D721Med (cell line): ENCODE measurements at regions not wholly inside any gene's neighbourhood (a gene's known extent, or its start where the extent isn't known, plus 50 kb on each side); places are given as distances from the start of the nearest gene placed in this dataset.

ENCODE experiments used
- DNase-seq: peaks from one replicate; pipeline ENCODE4 v3.0.0; 2011; ENCODE audit warnings: low spot score; ENCODE audit not compliant: insufficient read length
- FAIRE-seq: peaks from 2 replicates; lab custom pipeline; 2011; peaks lifted over from hg19 to GRCh38; lab: Jason Lieb, UNC
- CTCF ChIP-seq: IDR thresholded peaks from 2 replicates; pipeline ENCODE4 v1.5.1; 2012; ENCODE audit warnings: mild to moderate bottlenecking, control low read depth; ENCODE audit not compliant: insufficient read depth; ENCODE audit errors: missing control alignments

- FAIRE-seq (no peak), DNase-seq (no peak)
- no peak for TF ChIP-seq CTCF
Measured at GRCh38 chr5:159705948-159706347, 210.3 kb upstream of the ADRA1B start.

- FAIRE-seq, result no peak
- TF ChIP-seq CTCF, result no peak
- DNase-seq, result no peak
Measured at GRCh38 chr5:159708090-159708489, 208.2 kb upstream of the ADRA1B start.

GRCh38 chr5:159712672-159713071 lies 203.6 kb upstream of the ADRA1B start:
- no peak for FAIRE-seq
- DNase-seq, result no peak

GRCh38 chr5:159713254-159713653 lies 203.0 kb upstream of the ADRA1B start:
- DNase-seq, result no peak
- no peak for FAIRE-seq
- no peak for TF ChIP-seq CTCF

More at GRCh38 chr5:159712672-159713071, 203.6 kb upstream of the ADRA1B start:
- no peak for TF ChIP-seq CTCF

- DNase-seq (no peak), FAIRE-seq (no peak)
- TF ChIP-seq CTCF, result no peak
Measured at GRCh38 chr5:159713773-159714172, 202.5 kb upstream of the ADRA1B start.

- DNase-seq (no peak), FAIRE-seq (no peak)
- no peak for TF ChIP-seq CTCF
Measured at GRCh38 chr5:159725475-159725874, 190.8 kb upstream of the ADRA1B start.

GRCh38 chr5:159727167-159727566 lies 189.1 kb upstream of the ADRA1B start:
- FAIRE-seq, result no peak
- no peak for TF ChIP-seq CTCF

More at GRCh38 chr5:159727167-159727566, 189.1 kb upstream of the ADRA1B start:
- no peak for DNase-seq
